ENCODE measurements at regions not wholly inside any gene's neighbourhood (a gene's known extent, or its start where the extent isn't known, plus 50 kb on each side); places are given as distances from the start of the nearest gene placed in this dataset.
"Not testable (repeated sequence)": the region's sequence is repeated elsewhere in the genome, so short reads cannot be mapped to it uniquely, and the experiment has no call there.

DNA sequence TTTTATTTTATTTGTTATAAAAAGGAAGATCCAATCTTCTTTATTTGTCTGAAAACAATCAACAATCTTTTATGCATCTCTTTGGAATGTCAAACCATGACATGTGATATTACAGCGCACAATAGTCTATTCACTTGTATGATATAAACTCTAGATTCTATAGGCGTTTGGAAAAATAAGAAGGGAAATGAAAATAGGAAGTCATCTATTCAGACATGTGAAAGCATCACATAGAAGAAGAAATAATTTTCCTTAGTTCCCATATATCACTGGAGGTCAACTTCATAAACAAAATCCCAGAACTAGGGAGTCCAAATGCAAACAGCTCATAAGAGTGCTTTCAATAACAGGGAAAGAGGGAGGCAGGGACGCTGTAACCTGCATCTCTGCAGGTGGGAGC, 139.5 kb upstream of the RASGEF1B start:
- no peak for ATAC-seq

DNA sequence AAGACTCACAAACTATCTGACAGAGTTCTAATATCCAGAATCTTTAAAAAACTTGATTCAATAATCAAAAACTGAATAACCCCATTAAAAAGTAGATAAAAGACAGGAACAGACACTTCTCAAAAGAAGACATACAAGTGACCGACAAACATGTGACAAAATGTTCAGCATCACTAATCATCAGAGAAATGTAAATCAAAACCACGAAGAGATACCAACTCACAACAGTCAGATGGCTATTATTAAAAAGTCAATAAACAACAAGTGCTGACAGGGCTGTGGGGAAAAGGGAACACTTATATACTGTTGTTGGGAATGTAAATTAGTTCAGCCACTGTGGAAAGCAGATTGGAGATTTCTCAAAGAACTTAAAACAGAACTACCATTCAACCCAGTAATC, 138.1 kb upstream of the RASGEF1B start:
- ATAC-seq = no peak
- DNase-seq (ENCODE audit: low spot score) = no peak

More for the DNA sequence above, 139.5 kb upstream of the RASGEF1B start:
- no peak for DNase-seq (ENCODE audit: low spot score)

DNA sequence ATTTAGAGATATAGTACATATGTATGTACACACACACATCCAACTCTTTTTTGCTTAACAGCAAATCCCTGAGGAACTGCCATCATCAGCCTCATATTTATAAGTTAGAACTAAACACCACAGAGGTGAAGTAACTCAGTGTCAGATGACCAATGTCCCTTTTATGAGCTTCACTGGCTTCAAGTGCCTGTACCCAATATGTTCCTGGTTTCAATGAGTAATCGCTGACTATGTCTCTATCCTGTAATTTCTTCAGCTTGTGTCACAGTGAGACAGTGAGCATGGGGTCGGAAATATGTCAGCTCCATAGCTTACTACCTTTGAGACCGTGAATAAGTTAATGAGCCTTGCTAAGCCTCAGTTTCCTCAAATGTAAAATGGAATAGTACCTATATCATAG, 136.2 kb upstream of the RASGEF1B start:
- DNase-seq (ENCODE audit: low spot score) (no peak), ATAC-seq (peak; percentile 19)

DNA sequence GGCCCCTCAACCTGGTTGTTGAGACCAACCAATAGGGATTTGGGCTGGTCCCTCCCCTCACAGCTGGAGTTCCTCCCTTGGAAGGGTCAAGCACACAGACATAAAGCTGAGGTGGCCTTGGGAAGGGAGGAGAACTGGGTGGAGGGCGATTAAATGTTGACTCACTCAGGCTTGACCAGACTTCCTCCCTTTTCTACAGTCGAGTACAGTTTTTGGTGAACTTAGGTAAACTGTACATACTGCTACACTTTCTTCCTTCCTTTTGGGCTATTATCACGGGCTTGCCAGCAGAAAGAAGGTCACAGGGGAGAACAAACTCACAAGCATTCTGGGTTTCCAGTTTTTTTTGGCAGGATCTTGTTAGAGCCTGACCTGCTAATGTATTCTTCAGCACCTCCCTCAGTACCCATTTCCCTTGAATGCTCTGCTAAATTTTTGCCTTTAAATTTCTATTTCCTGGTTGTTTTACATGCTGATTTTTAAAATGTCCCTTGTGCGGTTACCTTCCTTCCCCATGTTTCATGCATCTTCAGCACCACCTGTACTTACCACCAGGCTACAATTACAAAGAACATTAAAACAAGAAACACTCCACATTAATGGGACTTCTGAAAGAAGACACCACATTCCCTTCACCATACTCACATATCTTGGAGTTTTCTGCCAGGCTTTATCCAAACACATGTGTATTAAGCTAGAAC, 135.2 kb upstream of the RASGEF1B start:
- DNase-seq (ENCODE audit: low spot score) = no peak
- peak; percentile 70 for ATAC-seq

DNA sequence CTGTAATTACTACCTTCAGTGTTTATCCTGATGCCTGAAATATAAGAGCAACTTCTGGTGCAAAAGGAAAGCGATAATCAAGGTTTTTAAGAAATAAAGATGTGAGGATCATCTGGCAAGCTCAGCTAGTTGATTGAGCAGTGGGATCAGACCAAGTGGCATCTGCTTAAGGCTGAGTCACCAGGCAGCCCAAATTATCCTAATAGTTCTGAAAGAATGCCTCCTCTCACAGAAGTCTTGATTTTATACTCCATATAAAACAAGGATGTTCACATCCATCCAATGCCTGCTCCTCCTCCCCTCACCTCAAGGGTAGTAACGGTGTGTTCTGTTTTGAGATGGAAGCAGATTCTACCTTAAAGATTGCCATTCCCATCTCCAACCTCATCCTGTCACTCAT, 134.5 kb upstream of the RASGEF1B start:
- ATAC-seq = no peak
- DNase-seq (ENCODE audit: low spot score) = no peak

DNA sequence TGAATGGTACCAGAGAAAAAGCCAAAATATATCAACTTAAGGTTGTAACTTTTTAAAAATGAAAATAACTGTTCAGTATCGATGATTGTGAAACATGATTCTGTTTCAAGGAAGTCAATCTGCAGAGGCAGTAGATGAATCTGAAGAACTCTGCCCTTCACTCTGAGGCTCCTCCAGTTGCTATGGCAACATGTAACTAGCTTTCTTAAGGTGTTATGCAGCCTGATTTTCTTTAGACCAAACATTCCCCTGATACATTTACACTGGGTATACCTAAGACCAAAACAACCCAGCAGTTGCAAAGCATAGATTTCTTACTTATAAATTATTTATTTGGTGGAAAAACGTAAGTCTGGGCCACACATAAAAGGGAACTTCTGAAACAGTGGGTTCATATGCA, 133.6 kb upstream of the RASGEF1B start:
- ATAC-seq (no peak), DNase-seq (ENCODE audit: low spot score) (no peak)

DNA sequence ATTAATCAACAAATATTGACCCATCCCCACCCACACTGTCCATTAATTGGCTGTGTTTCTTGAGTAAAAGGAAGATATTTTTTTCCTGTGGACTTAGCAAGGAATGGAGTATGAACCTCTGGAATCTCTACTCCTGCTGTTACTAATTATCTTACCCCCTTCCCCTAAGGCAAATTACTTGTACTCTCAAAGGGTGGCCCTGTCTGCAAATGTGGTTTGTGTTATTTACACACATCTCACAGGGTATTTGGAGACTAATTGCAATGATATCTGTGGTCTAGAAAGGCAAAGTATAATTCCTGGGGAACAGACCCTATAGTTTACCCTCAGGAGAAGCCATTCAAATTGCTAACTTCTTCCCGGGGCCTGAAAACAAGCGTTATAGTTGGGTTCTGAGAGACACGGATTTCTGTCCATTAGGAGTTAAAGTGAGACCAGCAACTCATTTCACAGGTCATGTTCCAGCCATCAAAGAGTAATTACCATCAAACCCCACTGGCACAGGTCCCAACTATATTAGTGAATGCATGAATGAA, 133.0 kb upstream of the RASGEF1B start:
- ATAC-seq = no peak
- no peak for DNase-seq (ENCODE audit: low spot score)

DNA sequence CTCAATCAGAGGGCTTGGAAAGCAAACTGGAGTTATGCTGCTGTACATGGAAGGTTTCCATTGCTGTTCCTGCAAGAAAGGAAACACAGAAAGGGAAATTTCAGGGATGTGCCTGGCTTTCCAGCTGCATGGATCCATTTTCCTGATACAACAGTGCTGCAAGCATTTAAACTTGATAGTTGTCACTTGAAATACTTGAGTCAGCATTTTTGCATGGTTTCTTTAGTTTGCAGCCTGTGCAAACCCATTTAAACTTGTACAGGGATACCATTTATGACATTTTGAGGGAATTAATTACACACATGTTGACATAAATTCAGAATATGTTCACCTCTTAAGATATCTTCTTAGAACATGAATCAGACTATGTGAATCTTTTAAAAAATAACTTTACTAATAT, 131.1 kb upstream of the RASGEF1B start:
- DNase-seq (ENCODE audit: low spot score) = no peak
- ATAC-seq = no peak

DNA sequence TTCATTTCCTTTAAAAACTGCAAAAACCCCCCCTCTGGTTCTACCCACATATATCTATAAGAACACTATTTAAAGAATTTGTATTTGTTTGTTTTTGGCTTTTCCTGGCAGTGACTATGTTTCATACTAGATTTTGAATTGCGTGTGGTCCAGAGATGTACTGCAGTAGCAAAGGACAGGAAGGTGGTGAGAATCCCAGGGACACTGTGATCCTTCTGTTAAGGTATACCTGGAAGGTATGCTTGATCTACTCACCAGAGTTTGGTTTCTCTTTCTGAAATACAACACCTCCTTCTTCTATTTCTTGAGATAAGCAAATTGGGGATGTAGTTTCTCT, 129.6 kb upstream of the RASGEF1B start:
- DNase-seq (ENCODE audit: low spot score) (no peak), ATAC-seq (peak; percentile 30)

DNA sequence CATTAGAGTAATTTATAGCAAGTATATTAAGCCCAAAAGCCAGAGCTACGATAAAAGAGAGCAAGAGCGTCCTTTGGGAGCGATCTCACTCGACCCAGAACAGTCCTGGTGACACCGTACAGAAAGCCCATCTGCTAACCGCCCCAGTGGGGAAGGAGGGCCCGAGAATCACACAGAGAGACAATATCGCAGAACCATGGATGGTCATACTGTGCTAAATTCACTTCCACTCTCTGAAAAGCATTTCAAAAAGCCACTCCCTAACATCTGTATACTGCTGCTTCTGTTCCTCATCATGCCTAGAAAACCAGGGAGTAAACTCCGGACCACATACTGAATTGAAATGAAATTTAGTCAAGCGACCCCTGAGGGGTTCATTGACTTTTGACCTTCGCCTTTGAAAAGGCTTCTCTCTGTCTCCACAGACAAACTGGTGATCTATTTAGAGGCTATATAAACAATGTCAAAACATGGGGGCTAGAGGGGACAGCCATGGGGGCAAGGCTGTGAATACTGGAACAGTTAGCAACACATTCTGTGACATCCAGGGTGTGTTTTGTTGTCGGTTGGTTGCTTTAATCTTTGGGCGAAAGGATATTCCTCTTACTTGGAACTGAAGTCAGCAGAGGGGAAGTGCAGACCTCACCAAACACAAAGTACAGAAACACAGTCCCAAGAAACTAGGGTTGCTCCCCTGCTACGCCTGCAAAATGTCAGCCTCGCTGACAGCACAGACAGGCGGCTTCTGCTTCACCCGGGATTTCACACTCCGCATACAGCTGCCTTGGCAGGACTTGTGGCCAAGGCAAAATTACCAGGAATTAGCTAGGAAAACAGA, 129.0 kb upstream of the RASGEF1B start:
- ATAC-seq (peak; percentile 63), DNase-seq (ENCODE audit: low spot score) (no peak)

DNA sequence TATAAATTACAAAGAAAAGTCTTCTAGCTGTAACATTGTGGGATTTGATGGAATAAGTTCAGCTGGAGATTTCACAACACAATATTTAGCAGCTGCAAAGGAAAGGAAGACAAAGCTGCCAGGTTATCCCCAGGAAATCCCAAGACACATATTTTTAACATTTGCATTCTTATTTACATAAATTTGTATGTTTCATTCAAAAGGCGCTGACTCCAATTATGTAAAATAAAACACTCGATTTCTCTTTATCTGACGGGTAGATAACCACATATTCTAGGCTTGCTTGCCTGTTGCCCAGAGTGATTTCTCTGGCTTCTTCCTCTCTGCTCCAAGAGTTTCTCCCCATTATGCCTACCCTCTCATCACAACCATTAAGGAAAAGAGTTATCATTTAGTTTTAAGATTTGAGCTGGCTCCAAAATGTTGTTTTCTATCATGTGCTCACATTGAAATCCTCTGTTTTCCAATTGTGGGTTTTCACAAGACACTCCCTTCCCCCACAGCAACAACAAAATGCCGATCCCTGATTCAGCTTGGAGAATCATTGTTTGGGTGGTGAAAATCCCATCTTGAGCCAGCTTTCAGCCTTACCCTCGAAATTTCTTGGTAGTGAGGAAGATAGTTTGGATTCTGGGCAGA, 128.2 kb upstream of the RASGEF1B start:
- ATAC-seq (no peak), DNase-seq (ENCODE audit: low spot score) (no peak)

DNA sequence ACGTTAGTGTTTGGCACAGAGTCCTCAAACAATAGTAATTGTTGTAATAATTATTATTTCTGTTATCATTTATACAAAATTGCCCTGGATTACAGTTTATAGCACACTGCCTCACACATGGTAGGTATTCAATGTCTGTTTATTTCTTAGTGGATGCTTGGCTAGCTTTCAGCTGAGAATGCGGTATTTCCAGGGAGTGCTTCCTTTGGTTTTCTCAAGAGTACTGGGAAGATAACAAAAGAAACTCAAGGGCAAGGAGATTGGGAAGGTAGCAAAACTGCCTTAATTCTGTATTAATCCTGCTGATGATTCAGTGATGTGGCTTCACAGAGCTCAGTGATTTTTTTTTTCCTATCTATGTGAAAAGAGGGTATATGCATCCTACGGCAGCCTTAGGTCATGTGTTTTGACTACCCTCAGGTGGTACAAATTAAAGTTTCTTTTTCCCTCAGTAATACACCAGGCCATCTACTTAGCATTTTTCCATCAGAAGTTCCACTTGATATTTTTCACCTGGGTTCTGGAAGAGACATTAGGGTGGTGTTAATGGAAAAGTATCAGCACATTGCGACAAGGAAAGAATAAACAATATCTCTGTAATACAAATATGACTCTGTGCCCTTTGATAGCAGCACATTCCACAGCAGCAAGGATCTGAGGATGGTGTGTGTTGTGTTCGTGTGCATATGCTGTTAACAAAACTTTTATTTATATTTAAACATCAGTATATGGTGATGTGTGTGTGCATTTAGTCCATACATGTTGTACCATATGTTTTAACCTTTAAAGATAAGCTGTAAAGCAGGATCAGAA, 124.3 kb upstream of the RASGEF1B start:
- ATAC-seq = peak; percentile 77
- DNase-seq (ENCODE audit: low spot score) = no peak

DNA sequence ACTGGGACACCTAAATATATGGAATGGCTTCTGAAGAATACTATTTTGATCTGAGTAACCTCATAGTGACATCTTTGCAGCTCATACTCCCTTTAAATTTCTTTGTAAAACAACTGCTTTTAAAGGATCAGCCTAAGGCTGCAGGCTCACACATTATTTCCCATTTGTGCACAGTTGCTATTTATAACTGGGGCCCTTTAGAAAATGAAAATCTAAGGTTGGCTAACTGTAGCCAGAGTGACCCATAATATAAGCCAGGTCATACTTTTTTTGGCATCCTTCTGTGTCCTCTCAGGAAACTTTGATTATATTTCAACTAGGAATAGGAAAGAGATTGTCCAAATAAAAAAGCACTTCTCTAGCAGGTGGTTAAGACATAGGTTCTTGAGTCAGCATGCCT, 123.6 kb upstream of the RASGEF1B start:
- DNase-seq (ENCODE audit: low spot score) (no peak), ATAC-seq (peak; percentile 18)

DNA sequence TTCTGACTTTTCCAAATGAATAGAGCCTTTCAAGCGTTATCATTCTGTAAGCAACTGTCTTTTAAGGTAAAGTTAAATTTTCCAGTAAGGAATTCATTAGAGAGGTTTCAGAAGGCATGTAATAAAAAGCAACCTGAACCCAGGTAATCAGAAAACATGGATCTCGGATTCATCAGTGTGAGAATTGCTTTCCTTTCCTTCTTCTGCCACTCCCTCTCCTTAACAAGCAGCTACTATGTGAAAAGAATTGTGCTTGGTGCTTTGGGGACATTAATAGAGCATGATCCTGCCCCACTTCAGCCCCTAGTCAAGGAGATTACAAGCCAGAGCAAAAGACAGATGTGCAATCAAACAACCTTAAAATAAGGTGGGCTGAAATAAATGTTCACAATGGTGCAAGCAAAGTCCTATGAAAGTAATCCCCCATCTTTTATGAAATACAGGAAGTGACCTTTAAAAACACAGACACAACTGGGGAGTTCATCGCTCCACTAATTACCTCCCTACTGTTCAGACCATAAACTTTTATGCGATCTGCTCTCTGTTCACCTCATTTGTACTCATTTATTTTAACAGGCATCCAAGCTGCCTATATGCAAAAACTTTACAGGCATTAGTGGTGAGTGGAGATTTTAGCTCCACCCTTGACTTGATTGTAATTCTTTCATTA, 122.9 kb upstream of the RASGEF1B start:
- no peak for ATAC-seq
- no peak for DNase-seq (ENCODE audit: low spot score)

DNA sequence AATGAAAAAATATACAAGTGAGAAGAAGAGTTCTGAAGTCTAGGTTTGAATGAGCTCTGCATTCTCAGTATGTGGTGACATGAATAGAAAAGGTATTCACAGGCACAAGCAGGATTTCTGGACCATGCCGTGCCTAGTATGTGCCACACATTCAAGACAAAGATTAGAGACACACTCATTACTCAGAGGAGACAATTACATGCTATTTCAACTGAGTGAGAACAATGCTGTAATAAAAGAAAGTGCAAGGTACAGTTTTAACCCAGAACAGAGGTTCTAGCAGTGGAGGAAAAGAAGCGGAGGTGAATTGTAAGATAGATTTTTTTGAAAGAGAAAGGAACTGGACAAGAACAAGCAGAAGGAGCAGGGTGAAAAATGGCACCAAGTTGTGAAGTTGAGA, 121.0 kb upstream of the RASGEF1B start:
- ATAC-seq (no peak), DNase-seq (ENCODE audit: low spot score) (no peak)

DNA sequence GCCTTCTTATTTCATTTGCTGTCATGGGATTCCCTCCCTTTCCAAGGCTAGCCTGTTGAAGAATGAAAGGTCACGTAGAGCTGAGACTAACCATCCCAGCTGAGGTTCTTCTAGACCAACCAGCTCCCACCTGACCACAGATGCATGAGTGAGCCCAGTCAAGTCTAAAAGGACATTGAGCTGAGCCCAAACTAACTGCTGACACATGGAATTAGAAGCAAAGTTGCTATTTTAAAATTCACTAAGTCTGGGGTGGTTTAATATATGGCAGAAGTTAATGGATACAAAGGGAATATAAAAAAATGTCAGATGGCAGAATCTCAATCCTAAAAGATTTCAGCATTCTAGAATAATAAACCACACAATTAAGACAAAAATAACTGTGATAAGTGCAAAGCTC, 118.9 kb upstream of the RASGEF1B start:
- no peak for DNase-seq (ENCODE audit: low spot score)

DNA sequence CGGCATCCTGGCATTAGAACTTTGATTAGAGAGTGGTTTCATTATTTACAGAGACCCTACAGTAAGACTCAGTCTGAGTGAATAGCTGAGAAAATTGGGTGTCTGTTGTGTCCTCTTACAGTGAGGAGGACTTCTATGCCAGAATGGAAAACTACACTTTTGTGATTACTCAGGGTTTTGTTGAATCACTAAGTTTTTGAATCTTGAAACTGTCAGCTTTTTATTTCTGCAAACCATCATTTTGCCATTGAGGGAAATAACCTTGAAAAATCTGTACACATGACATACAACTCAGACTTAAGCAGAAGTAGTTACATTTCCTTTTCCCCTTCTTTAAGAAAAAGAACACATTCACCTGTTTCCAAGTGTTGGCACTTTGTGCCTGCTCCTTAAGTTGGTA, 117.6 kb upstream of the RASGEF1B start:
- no peak for ATAC-seq
- no peak for DNase-seq (ENCODE audit: low spot score)

More for the DNA sequence above, 118.9 kb upstream of the RASGEF1B start:
- no peak for ATAC-seq

DNA sequence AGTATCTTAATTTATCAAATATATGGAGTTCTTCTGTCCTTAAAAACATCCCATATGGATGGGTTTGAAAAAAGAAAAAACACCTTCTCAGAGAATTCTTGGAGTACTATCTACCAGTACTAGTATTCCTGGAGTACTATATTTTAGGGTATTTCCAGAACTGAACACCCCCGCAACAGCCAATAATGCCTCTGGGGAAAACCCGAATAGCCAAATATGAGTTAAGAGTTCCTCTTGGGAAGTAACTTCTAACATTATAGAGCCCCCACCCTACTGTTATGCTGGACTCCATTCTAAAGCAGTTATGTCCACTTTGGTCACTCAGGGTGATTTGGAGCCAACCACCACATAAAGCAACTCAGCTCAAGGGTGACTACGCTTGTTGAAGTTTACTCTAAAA, 115.0 kb upstream of the RASGEF1B start:
- DNase-seq (ENCODE audit: low spot score) = no peak
- no peak for ATAC-seq

DNA sequence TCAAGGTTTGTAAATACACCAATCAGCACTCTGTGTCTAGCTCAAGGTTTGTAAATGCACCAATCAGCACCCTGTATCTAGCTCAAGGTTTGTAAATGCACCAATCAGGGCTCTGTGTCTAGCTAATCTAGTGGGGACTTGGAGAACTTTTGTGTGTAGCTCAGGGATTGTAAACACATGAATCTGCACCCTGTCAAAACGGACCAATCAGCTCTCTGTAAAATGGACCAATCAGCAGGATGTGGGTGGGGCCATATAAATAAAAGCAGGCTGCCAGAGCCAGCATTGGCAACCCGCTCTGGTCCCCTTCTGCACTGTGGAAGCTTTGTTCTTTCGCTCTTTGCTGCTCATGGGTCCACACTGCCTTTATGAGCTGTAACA, 109.3 kb upstream of the RASGEF1B start:
- DNase-seq (ENCODE audit: low spot score); ATAC-seq: not testable (repeated sequence)

DNA sequence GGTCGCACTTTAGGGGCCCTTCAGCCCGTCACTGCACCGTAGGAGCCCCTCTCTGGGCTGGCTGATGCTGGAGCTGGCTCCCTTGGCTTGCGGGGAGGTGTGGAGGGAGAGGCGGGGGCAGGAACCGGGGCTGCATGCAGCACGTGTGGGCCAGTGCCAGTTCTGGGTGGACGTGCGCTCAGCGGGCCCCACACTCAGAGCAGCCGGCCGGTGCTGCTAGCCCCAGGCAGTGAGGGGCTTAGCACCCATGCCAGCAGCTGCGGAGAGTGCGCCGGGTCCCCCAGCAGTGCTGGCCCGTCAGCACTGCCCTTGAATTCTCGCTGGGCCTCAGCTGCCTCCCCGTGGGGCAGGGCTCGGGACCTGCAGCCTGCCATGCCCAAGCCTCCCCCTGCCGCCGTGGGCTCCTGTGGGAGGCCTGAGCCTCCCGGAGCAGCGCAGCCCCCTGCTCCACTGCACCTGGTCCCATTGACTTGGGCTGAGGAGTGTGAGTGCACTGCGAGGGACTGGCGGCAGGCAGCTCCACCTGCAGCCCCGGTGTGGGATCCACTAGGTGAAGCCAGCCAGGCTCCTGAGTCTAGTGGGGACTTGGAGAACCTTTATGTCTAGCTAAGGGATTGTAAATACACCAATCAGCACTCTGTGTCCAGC, 108.8 kb upstream of the RASGEF1B start:
- ATAC-seq (no peak), DNase-seq (ENCODE audit: low spot score) (no peak)

Measured in left lobe of liver (tissue), 2 donors.